GM12873 (cell line): ENCODE measurements at regions not wholly inside any gene's neighbourhood (a gene's known extent, or its start where the extent isn't known, plus 50 kb on each side); places are given as distances from the start of the nearest gene placed in this dataset.

ENCODE experiments used
- TF ChIP-seq, protein P1 (sequence below): IDR thresholded peaks from 2 replicates; pipeline ENCODE4 v1.5.1; 2012; ENCODE audit warnings: low read depth, mild to moderate bottlenecking, moderate library complexity, low read length, control low read depth; ENCODE audit not compliant: insufficient read depth; ENCODE audit errors: missing control alignments

- TF ChIP-seq, protein P1, sequence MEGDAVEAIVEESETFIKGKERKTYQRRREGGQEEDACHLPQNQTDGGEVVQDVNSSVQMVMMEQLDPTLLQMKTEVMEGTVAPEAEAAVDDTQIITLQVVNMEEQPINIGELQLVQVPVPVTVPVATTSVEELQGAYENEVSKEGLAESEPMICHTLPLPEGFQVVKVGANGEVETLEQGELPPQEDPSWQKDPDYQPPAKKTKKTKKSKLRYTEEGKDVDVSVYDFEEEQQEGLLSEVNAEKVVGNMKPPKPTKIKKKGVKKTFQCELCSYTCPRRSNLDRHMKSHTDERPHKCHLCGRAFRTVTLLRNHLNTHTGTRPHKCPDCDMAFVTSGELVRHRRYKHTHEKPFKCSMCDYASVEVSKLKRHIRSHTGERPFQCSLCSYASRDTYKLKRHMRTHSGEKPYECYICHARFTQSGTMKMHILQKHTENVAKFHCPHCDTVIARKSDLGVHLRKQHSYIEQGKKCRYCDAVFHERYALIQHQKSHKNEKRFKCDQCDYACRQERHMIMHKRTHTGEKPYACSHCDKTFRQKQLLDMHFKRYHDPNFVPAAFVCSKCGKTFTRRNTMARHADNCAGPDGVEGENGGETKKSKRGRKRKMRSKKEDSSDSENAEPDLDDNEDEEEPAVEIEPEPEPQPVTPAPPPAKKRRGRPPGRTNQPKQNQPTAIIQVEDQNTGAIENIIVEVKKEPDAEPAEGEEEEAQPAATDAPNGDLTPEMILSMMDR: no peak
Measured at GRCh38 chr1:103191327-103191726, 83.0 kb upstream of the COL11A1 start.

DNA sequence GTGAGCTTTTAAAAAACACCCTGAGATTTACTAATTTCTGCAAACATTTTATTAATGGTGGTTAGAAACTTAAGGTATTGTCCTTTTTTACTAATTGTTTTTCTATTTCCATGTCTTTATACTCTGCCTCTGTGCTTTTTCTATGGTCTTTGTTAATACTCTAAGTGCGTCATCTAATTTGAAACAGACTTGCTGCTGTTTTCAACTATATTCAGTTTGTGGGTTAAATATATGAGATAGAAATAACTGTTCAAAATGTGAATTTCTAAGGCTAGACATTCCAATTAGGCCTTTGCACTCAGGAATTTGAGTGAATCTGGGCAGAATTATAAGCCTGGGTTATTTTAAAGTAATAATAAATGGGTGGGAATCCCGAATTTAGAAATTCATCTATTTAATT lies 82.4 kb upstream of the COL11A1 start:
- TF ChIP-seq, protein P1: no peak

- TF ChIP-seq, protein P1: no peak
Measured at GRCh38 chr1:103187673-103188072, 79.4 kb upstream of the COL11A1 start.

- TF ChIP-seq, protein P1: no peak
Measured at GRCh38 chr1:103180660-103181059, 72.3 kb upstream of the COL11A1 start.

DNA sequence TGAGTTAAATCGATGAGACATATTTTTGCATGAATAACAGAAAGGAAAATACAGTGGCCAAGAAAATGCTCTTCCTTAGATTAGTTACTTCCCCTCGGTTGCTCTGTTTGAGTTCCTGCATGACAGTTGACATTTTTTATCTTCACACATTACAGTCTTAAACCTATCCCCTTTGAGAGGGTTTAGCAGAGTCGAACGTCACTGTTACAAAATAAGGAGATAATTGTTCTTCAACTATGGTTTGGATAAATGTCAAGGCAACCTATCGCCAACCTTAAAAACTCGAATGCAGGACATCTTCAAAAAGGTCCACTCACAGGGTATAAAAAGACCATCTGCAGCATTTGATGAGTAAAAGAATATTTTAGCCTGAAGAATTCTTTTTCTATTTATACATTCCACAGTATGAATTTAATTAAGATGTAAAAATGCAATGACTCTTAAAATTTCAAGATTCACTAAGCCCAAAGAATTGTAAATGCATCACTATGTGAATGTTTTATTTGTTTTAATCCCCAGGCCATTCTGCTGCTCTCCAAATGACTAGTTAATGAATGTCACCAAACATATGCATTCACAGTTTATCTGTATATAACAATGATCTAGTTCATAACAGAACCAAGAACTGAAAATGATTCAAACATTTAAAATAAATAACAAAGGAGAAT lies 68.9 kb upstream of the COL11A1 start:
- TF ChIP-seq, protein P1: no peak

- TF ChIP-seq, protein P1: no peak
Measured at GRCh38 chr1:103171041-103171590, 62.8 kb upstream of the COL11A1 start.

- TF ChIP-seq, protein P1: no peak
Measured at GRCh38 chr1:103170609-103171008, 62.3 kb upstream of the COL11A1 start.
